HG03139 (cell line): ENCODE measurements at regions not wholly inside any gene's neighbourhood (a gene's known extent, or its start where the extent isn't known, plus 50 kb on each side); places are given as distances from the start of the nearest gene placed in this dataset.

ENCODE experiments used
- ATAC-seq: cut with Tn5 transposase; IDR thresholded peaks from one replicate; pipeline ENCODE4 v1.9.1; 2021; ENCODE audit not compliant: unreplicated experiment

DNA sequence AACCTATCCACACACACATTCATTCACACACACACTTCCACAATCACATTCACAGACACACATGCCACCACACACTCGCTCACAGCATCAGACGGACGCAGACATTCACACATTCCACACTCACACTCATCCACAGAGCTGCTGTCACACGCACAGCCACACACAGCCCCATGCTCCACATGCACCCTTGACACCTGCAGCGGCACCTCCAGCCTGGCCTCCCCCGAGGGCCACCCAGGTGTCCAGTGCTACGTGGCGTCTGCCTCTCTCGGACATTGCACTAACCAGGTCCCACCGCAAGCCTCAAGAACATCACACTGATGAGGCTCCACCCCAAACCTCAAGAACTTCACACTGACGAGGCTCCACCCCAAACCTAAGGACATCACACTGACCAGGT lies 155.2 kb downstream of the RBFOX3 start:
- no peak for ATAC-seq

DNA sequence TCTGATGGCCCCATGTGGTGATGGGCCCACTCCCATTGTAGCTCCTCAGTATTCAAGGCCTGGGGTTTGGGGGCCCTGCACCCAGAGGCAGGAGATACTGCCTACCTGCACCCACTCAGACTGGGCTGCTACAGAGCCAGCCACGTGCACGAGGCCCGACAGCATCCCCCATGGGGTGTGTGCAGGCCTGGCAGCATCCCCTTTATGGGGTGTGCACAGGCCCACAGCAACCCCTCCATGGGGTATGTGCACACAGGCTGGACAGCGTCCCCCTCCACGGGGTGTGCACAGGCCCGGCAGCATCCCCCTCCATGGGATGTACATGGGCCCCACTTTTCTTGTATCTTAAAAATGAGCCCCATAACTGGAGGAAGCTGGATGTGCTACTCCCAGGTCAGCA lies 156.0 kb downstream of the RBFOX3 start:
- ATAC-seq = no peak

DNA sequence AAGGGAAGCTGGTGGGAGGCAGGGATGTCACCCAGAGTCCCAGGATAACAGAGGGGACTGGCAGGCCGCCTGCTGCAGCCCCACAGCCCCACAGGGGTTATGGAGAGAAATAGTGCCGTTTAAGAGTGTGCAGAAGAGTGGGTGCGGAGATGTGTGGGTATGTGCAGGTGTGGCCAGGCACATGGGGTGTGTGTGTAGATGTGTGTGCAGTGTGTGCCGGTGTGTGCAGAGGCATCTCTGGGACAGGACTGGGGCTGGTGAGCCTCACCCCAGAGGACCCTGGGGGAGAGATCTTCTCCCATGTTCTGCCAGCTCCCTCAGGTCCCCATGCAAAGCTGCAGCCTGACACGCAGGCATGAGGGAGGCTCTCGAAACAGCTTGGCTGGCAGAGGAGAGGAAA lies 157.4 kb downstream of the RBFOX3 start:
- ATAC-seq = no peak

DNA sequence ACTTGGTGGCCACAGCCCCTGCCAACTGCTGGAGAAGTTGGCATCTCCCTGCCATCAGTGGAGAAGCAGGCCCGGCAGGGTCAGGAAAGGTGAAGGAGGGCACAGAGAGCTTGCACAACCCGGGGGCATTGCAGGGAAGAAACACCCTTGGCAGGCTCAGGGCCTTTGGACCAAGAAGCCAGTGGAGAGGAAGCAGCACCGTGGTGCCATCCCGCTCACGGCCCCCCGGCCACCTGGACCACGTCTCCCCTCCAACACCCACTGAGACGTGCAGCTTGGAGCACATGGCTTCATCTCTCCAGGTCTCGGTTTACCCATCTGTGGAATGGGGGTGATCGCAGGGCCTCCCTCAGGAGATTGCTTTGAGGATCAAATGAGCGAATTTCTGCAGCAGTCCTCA lies 158.1 kb downstream of the RBFOX3 start:
- ATAC-seq = no peak

DNA sequence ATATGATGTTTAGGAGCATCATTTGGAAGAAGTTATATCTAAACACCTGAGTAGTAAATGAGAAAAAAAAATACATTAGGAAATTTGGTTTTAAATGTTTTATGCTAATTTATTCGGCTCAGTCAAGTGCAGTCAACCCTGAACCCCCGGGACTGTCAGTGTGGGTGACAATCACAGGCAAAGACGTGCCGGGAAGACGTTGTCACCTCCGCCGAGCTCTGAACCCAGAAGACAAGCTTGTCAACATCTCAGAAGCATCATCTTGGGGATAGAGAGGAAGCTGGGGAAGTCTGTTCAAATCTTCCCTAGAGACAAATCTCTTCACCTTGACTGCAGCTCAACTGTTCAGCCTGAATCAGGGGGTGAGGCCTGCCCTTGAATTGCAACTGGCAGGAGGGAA lies 159.7 kb downstream of the RBFOX3 start:
- no peak for ATAC-seq

DNA sequence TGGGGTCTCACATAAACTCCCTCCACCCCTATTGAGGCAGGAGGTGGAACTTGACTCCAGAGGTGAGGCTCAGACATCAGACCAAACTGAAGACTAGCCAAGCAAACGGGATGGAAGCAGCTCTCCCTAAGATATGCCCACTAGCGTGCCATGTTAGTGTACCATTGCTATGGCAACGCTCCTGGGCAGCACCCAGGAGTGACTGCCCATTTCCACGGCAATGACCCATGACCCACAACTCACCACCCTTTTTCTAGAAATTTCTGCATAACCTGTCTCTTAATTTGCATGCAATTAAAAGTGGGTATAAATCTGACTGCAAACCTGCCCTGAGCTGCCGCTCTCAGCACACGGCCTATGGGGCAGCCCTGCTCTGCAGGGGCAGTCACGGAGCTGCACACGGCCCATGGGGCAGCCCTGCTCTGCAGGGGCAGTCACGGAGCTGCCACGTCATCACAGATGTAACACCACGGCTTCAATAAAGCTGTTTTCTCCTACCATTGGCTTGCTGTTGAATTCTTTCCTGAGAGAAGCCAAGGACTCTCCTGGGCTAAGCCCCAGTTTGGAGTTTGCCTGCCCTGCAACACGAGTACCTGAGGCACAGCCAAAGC lies 164.3 kb downstream of the RBFOX3 start:
- ATAC-seq = no peak

DNA sequence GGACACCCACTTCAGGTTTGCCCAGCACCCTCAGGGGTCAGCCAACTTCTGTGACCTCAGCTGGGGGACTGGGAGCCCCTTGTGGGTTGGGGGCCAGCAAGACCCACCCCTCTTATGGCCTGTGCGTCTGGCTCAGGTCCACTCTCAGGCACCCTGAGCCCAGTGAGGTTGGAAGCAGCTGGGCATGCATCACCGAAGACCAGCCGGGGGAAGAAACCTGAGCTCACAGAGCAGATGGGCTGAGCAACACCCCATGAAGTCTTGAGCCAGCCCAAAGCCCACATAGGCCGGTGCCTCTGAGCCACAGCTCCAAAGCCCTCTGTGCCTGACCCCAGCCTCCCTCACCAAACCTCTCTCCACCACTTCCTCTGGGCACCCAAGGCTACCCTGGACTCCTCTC lies 166.7 kb downstream of the RBFOX3 start:
- no peak for ATAC-seq

DNA sequence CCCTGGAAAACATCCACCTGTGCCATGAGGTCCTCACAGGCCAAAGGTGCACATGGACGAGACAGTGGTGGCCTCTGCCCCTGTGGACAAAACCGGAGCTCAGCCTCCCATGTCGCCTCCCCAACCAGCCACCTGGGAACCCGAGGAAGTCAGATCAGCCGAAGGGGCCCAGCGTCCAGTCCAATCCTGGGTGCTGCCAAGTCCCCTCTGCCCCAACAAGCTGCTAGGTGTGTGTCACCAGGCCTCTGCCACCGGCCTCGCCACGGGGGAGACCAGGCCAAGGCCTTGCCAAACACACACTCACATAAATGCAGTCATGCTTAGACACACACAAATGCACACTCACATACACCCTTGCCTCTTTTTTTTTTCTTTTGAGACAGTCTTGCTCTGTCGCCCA lies 167.8 kb downstream of the RBFOX3 start:
- ATAC-seq = no peak

DNA sequence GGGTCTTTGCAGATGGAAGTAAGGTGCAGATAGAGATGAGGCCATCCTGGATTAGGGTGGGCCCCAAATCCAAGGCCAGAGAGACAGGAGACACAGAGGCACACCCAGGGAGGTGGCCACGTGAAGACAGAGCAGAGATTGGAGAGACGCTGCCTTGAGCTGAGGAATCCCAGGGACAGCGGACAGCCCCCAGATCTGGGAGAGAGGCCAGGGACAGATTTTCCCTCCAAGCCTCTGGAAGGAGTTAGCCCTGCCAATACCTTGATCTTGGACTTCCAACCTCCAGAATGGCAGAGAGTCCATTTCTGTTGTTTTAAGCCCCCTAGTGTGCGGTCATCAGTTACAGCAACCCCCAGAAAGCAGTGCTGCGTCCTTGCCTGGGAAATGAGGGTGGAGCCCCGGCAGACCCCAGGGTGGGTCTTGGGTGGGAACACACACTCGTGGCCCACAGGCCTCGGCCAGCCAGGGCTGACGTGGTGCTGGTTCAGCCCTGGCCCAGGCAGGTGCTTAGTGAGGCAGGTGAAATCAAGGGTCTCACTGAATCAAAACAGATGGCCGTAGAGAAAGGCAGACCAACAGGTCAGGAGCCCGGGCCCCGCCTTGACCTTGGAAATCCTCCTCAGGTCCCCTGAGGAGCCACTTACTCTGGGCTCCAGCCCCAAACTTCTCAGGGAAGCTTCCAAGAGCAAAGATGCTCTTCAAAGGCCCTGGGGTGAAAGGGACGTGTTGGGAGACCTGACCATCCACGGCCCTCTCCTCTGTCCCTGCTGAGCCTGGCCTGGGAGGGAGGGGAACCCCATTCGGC lies 169.3 kb downstream of the RBFOX3 start:
- ATAC-seq = no peak

DNA sequence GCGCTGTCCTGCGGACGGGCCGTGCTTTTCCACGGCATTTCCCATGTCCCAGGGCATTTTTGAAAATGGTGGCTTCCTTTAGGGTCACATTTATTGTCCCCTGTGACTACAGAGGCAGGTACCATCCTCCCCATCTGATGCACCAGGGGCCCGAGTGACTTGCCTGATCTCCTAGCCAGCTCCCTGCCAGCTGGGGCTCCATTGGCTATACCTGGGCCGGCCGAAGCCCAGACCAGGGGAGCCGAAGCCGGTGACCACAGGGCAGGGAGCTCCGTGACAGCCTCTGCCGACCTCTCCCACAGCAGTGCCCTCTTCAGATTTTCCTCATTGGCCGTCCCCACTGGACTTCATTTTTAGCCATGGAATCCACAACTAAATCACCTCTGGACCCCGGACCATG lies 170.6 kb downstream of the RBFOX3 start:
- ATAC-seq = no peak

DNA sequence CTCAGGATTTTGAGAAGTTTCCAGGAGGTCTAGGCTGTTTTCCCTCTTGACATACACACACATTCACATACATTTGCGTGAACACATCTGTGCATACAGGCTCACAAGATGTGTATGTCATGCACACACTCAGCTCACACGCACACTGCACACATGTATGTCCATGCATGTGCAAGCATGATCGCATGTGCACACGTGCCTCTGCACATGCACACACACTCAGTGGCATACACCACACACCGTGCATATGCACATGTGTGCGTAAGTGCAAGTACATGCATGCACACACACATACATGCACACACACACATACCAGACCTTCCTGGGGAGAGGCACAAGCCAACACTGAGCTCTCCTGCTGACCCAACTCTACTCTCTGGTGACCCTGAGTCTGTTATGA lies 171.4 kb downstream of the RBFOX3 start:
- no peak for ATAC-seq

DNA sequence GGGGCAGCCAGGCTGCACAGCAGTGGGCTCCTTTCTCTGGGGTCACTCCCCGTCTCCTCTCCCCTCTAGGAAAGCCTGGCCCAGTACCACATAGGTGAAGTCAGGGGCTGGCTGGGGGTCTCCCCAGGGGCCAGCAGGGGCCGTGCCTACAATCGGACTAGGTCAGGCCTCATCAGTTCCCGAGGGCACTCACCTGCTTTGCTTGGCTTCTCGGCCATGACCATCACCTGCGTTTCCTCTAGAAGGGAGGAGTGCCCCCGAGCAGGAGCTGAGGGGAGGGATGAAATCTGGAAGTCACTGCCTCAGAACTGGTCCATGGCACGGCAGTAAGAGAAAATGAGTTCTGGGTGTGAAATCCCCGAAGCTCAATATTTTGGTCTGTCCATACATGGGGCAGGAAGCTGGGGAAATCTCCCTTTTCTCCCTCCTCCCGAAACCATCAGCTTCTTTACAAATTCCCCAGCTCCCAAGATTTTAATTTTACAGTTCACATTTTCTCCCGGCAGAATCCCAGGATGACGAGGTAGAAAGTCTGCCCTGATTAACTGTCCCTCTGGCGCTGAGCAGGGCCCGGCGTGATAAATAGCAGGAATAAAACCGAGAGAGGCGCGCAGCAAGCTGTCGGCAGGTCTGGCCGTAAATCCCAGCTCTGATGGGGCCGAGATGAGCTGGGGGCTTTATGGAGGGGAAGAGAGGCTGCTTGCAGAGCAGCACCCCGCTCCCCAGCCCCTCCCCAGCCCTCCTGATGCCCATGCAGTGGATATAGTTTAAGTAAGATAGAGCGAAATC lies 172.1 kb downstream of the RBFOX3 start:
- ATAC-seq = no peak

DNA sequence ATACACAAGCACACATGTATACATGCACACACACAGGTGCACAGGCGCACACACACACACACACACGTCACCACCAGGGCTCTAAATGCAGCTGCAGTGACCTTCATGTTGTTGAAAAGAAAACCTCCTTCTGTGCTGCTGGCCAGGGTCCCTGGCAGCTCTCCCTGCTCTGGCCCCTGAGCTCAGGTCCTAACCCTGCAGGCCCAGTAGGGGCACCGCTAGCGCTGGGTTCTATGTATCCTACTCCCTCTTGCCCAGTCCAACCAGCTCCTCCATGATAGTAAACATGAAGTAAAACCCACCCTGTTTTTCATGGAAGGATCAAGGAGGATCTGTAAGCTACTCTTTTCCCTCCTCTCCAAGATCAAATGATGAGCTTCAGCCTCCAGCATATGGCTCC lies 172.8 kb downstream of the RBFOX3 start:
- no peak for ATAC-seq

DNA sequence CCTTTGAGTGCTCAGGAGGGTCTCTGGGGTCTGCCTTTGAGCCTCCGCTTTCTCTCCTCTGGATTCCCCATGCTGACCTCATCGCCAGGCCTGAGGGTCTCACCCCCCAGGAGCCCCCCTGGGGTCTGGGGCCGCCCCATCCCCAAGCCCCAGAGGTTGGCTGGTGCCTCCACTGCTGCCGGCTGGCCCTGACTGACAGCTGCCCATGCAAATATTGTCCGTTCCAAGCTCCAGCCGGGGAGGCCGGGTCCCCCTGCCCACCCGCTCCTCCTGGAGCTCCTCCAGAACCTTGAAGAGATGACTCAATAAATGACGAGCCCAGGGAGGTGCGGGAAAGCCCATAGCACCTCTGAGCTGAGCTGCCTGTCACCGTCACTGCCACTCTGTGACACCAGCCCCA lies 173.8 kb downstream of the RBFOX3 start:
- ATAC-seq = no peak

DNA sequence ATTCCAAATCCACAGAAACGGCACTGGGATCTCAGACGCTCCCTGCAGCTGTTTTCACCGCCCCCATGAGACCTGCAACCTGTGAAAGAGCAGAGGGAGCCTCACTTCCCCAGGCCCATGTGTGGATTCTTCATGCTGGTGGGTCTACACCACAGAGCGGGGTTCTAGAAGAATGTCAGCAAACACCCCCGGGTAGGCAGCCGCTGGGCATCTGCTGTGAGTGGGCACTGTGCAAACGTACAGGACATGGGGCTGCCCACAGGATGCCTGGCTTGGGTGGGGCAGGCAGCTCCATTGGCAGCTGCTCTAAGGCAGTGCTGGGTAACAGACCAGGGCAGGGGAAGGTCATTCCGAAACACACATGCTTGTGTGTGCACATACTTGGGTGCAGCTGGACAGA lies 174.9 kb downstream of the RBFOX3 start:
- ATAC-seq = no peak

DNA sequence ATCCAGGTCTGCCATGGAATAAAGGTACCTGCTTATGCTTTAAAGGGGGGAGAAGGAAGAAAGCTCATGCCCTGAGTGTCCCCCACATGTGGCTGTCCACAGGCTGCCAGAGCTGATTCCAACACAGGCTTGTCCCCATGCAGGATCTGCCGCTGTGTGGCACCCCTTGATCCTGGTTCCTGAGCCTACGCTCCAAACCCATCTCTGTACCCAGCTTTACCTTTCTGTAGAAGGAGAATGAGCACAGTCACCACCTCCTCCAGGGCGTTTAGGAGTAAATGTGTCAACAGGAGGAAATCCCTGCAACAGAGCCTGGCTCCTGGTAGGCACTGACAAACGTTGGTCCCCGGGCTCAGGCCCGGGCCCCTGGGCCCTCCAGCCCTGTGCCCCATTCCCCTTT lies 175.6 kb downstream of the RBFOX3 start:
- no peak for ATAC-seq

DNA sequence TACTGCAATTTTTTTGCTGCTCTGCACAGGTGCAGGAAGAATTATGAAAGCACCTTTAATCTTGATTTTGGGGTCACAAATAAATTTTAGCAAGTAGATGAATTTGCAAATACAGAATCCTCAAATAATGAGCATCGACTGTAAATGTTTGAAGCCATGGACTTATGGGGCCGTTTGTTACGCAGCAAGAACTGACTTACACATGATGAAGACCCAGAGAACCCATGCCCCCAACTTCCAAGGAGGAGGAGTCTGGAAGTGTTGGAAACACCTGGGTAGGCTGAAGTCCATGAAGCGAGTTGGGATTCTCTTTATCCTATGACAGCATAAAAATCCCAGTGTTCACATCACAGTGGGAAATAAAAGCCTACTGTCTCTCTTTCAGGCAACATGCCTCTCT lies 176.6 kb downstream of the RBFOX3 start:
- ATAC-seq = no peak

DNA sequence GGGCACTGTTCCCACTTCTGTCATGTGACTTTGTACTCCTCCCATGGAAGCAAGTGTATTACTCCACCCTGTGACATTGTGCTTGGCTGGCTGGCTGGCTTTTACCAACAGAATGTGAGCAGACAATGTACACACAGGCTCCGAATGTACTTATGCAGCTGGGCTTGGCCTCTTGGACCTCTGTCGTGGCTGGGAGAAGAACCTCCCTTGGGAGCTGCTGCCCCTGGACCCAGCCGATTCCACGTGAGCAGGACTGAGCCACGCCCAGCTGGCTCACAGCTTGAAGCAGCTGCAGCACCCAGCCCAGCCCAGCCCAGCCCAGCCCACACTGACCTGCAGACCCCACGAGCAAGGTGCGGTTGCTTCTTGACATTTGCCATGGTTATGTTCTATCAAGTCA lies 177.5 kb downstream of the RBFOX3 start:
- no peak for ATAC-seq

DNA sequence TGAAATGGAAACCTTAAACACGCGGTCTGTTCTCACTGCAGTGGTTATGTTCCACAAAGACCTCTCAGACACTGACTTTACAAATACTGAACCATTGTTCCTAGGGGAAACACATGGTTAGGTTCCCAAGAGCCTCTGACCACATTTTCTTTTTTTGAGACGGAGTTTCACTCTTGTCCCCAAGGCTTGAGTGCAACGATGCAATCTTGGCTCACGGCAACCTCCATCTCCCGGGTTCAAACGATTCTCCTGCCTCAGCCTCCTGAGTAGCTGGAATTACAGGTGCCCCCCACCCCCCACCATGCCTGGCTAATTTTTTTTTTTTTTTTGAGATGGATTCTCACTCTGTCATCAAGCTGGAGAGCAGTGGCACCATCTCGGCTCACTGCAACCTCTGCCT lies 179.7 kb downstream of the RBFOX3 start:
- no peak for ATAC-seq

DNA sequence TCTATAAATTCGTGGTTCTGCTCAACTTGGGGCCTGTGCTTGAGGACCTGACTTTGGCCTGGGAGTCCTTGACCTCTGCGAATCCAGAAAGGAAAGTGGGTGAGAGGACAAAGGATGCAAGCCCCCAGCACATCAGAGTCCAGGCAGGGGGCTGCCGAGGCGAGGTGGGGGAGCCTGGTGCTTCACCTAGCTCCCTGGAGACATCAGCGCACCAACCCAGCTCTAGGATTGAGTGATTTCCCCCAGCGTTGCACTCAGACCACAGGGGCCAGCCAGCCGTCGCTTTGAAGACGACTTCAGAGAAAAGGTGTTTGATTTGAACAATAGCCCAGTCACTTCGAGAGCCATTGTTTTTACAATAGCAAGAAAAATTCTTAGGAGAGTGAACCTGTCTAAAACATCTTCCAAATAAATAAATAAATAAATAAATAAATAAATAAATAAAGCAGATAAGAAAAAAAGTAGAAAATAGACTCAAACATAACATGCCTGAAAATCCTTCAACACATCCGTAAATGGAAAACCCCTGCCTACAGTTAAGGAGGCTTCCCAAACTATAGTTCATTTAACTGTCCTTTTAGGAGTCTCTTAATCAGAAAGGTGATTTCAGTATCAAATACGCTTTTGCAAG lies 180.9 kb downstream of the RBFOX3 start:
- ATAC-seq = no peak

DNA sequence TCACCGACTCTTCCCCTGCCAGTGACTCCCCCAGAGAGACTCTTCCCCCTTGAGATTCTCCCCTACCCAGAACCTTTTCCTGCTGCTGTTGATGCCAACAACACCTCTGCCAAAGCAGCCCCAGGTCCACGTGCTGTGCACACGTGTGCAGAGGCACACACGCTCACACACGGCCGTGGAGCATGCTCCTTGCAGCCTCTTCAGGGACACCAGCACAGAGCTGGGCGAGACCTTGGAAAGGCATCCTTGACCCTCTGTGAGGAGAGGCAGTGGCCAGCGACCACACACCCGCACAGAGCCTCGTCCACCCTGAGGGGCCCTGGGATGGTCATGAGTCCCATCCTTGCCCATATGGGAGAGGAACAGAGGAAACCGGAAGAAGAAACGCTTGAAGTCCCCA lies 181.9 kb downstream of the RBFOX3 start:
- no peak for ATAC-seq
